GM19468 (cell line): ENCODE measurements at regions not wholly inside any gene's neighbourhood (a gene's known extent, or its start where the extent isn't known, plus 50 kb on each side); places are given as distances from the start of the nearest gene placed in this dataset.
"Not testable (repeated sequence)": the region's sequence is repeated elsewhere in the genome, so short reads cannot be mapped to it uniquely, and the experiment has no call there.

Source experiments
- ATAC-seq: cut with Tn5 transposase; IDR thresholded peaks from one replicate; pipeline ENCODE4 v1.9.1; 2021; ENCODE audit warnings: mild to moderate bottlenecking, moderate library complexity, moderate number of reproducible peaks; ENCODE audit not compliant: unreplicated experiment; ENCODE audit errors: extremely low read depth

GRCh38 chrX:25442499-25442898 lies 426.7 kb upstream of the ARX start:
- no peak for ATAC-seq

GRCh38 chrX:25433307-25433706 lies 417.5 kb upstream of the ARX start:
- ATAC-seq, result no peak

- no peak for ATAC-seq
Measured at GRCh38 chrX:25432396-25432795, 416.6 kb upstream of the ARX start.

GRCh38 chrX:25427873-25428555 lies 412.2 kb upstream of the ARX start:
- no peak for ATAC-seq

GRCh38 chrX:25404163-25404562 lies 388.4 kb upstream of the ARX start:
- ATAC-seq, result not testable (repeated sequence)

- no peak for ATAC-seq
Measured at GRCh38 chrX:25389266-25389665, 373.5 kb upstream of the ARX start.

GRCh38 chrX:25383196-25383595 lies 367.4 kb upstream of the ARX start:
- no peak for ATAC-seq

- ATAC-seq, result no peak
Measured at GRCh38 chrX:25356456-25356855, 340.7 kb upstream of the ARX start.

- ATAC-seq, result no peak
Measured at GRCh38 chrX:25344161-25344936, 328.6 kb upstream of the ARX start.

GRCh38 chrX:25343060-25343459 lies 327.3 kb upstream of the ARX start:
- ATAC-seq, result no peak

GRCh38 chrX:25337841-25338240 lies 322.1 kb upstream of the ARX start:
- no peak for ATAC-seq

- ATAC-seq, result no peak
Measured at GRCh38 chrX:25300994-25301393, 285.2 kb upstream of the ARX start.

- no peak for ATAC-seq
Measured at GRCh38 chrX:25296850-25297249, 281.1 kb upstream of the ARX start.

GRCh38 chrX:25295466-25295865 lies 279.7 kb upstream of the ARX start:
- ATAC-seq, result no peak

- ATAC-seq, result no peak
Measured at GRCh38 chrX:25290132-25290531, 274.4 kb upstream of the ARX start.

GRCh38 chrX:25288676-25289075 lies 272.9 kb upstream of the ARX start:
- no peak for ATAC-seq

- ATAC-seq, result no peak
Measured at GRCh38 chrX:25287521-25287920, 271.8 kb upstream of the ARX start.

GRCh38 chrX:25285598-25285997 lies 269.8 kb upstream of the ARX start:
- ATAC-seq, result no peak

- no peak for ATAC-seq
Measured at GRCh38 chrX:25279510-25279909, 263.7 kb upstream of the ARX start.

GRCh38 chrX:25278341-25278740 lies 262.6 kb upstream of the ARX start:
- ATAC-seq, result no peak

- no peak for ATAC-seq
Measured at GRCh38 chrX:25277574-25277973, 261.8 kb upstream of the ARX start.

GRCh38 chrX:25275159-25275558 lies 259.4 kb upstream of the ARX start:
- no peak for ATAC-seq
